ENCODE measurements at regions not wholly inside any gene's neighbourhood (a gene's known extent, or its start where the extent isn't known, plus 50 kb on each side); places are given as distances from the start of the nearest gene placed in this dataset.

DNA sequence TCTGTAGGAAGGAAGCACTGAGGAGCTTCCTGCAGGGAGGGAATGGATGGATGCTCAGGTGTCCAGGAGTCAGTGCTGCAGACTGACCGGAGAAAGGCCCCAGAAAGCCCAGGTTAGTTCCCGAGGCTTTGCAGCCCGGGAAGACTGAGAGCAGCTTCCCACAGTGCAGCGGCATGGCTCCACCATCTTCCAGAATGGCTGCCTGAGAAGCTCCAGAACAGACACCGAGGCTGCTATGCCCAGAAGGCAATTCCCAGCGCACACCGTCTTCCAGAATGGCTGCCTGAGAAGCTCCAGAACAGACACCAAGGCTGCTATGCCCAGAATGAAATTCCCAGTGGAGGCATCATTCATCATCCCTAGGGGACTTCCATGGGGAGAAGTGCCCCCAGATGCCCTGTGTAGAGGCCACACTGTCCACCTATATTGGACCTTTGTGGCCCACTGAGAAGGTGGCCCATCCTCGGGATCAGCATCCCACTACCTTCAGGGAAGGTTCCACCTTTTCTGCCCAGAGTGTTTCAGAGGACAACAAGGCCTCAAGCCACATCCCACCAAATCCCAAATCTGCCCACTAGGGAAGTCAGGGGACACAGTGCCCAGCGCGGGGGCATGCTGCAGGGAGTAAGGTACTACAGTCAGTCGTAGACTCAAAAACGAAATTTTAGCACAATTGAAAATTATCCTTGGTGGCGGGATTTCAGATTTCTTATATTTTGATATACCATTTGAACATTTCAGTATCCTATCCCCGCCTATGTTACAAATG, 80.5 kb downstream of the KCNF1 start:
- Histone ChIP-seq H3K4me3 (ENCODE audit: low read depth, low read length) (no peak overlapping the region), H3K36me3 (ENCODE audit: control insufficient read depth, insufficient read depth, low read length) (no peaks in the 10 kb centered on the region), H3K9me3 (no peaks in the 10 kb centered on the region), H3K4me1 (no peaks in the 10 kb centered on the region), H3K27me3 (replicated peaks; ENCODE audit: control insufficient read depth, insufficient read depth, low read length) (no peaks in the 10 kb centered on the region)
- DNase-seq = no peak
- BruUV-seq (replicated peaks) = no TSS peak
- Mint-ChIP-seq H3K4me1 (ENCODE audit: low read depth, unreplicated experiment) (no peaks in the 10 kb centered on the region), H3K27ac (ENCODE audit: unreplicated experiment) (no peak overlapping the region), H3K27me3 (ENCODE audit: insufficient read depth, unreplicated experiment) (peaks cover 2% of the 10 kb centered on the region), H3K36me3 (ENCODE audit: insufficient read depth, unreplicated experiment) (no peaks in the 10 kb centered on the region), H3K9me3 (ENCODE audit: unreplicated experiment) (peaks cover 19% of the 10 kb centered on the region), H3K4me3 (ENCODE audit: unreplicated experiment) (no peak overlapping the region)
- ChIA-PET CTCF (no interaction called here), POLR2A (no interaction called here)
- intact Hi-C loops (cut with micrococcal nuclease; ENCODE audit: unreplicated experiment) = no loop called here
- TF ChIP-seq, protein P1, sequence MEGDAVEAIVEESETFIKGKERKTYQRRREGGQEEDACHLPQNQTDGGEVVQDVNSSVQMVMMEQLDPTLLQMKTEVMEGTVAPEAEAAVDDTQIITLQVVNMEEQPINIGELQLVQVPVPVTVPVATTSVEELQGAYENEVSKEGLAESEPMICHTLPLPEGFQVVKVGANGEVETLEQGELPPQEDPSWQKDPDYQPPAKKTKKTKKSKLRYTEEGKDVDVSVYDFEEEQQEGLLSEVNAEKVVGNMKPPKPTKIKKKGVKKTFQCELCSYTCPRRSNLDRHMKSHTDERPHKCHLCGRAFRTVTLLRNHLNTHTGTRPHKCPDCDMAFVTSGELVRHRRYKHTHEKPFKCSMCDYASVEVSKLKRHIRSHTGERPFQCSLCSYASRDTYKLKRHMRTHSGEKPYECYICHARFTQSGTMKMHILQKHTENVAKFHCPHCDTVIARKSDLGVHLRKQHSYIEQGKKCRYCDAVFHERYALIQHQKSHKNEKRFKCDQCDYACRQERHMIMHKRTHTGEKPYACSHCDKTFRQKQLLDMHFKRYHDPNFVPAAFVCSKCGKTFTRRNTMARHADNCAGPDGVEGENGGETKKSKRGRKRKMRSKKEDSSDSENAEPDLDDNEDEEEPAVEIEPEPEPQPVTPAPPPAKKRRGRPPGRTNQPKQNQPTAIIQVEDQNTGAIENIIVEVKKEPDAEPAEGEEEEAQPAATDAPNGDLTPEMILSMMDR (IDR thresholded peaks at IDR 0.05; ENCODE audit: insufficient read depth in 1 of 2, low read depth in 1 of 2, low read length in 1 of 2, severe bottlenecking in 1 of 2, unreplicated experiment in 1 of 2) = no peak

DNA sequence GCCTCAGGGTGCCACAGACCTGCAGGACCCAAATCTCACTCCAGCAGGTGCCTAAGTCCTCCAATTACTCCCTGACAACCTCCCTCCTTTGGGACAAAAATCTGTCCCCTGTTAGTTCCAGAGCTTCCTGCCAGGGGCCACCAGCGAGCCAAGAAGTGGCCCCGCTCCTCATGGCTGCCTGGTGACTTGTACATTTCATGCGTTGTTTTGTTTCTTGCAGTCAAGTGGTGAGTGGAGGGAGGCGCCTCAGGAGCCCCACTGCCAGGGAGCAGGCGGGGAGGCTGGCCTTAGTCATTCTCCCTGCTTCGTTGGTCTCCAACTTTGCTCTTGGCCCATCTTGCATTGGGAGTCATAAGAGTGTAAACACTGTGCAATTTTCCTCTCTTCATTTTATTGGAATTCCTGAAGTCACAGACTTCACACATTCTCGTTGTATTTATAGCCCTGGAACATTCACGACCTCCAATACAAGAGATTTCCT, 81.3 kb downstream of the KCNF1 start:
- no peaks in the 10 kb centered on the region for H3K36me3 ChIP-seq (ENCODE audit: control insufficient read depth, insufficient read depth, low read length)
- no peaks in the 10 kb centered on the region for H3K4me1 Mint-ChIP-seq (ENCODE audit: low read depth, unreplicated experiment)
- no peaks in the 10 kb centered on the region for H3K36me3 Mint-ChIP-seq (ENCODE audit: insufficient read depth, unreplicated experiment)
- no peak for DNase-seq
- intact Hi-C loops (cut with micrococcal nuclease; ENCODE audit: unreplicated experiment) = no loop called here
- no TSS peak for BruUV-seq (replicated peaks)
- ChIA-PET POLR2A (no interaction called here), CTCF (no interaction called here)
- H3K9me3 ChIP-seq = no peaks in the 10 kb centered on the region
- no peak overlapping the region for H3K4me3 ChIP-seq (ENCODE audit: low read depth, low read length)
- H3K27me3 ChIP-seq (replicated peaks; ENCODE audit: control insufficient read depth, insufficient read depth, low read length) = no peaks in the 10 kb centered on the region
- TF ChIP-seq, protein P1 (IDR thresholded peaks at IDR 0.05; ENCODE audit: insufficient read depth in 1 of 2, low read depth in 1 of 2, low read length in 1 of 2, severe bottlenecking in 1 of 2, unreplicated experiment in 1 of 2) = no peak
- H3K27me3 Mint-ChIP-seq (ENCODE audit: insufficient read depth, unreplicated experiment) = peaks cover 2% of the 10 kb centered on the region
- peaks cover 19% of the 10 kb centered on the region for H3K9me3 Mint-ChIP-seq (ENCODE audit: unreplicated experiment)
- H3K4me3 Mint-ChIP-seq (ENCODE audit: unreplicated experiment) = no peak overlapping the region
- H3K27ac Mint-ChIP-seq (ENCODE audit: unreplicated experiment) = no peak overlapping the region
- no peaks in the 10 kb centered on the region for H3K4me1 ChIP-seq

DNA sequence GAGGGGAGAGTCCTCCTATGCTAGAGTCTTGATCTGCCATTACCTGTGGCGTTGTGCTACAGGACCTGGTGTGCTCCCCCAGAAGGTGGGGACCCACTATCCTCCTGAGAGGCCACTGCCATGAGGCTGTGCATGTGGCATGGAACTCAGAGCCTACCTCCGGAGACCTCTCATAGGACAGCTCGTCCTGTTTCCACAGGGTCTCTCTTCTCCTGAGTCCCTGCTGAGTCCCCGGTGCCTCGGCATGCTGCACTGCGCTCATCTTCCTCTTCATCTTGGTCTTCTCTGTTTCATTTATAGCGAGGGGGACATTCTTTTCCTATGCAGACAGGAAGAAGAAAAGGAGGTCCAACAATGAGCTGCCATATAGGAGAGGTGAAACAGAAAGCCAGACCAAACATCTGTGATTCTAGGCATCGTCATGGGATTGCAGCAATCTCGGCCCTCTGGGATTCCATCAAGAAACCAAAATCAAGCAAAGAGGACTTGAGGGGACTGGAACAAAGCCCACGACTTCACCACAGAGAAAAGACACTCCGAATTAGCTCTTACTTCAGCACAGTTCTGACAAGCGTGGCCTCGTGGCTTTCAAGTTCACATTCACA, 83.7 kb downstream of the KCNF1 start:
- CTCF ChIA-PET = no interaction called here
- DNase-seq = no peak

More for the DNA sequence above, 83.7 kb downstream of the KCNF1 start:
- H3K9me3 ChIP-seq = no peaks in the 10 kb centered on the region
- Mint-ChIP-seq H3K9me3 (ENCODE audit: unreplicated experiment) (peaks cover 19% of the 10 kb centered on the region), H3K36me3 (ENCODE audit: insufficient read depth, unreplicated experiment) (no peaks in the 10 kb centered on the region), H3K4me3 (ENCODE audit: unreplicated experiment) (no peak overlapping the region), H3K4me1 (ENCODE audit: low read depth, unreplicated experiment) (no peaks in the 10 kb centered on the region), H3K27me3 (ENCODE audit: insufficient read depth, unreplicated experiment) (peaks cover 2% of the 10 kb centered on the region), H3K27ac (ENCODE audit: unreplicated experiment) (no peak overlapping the region)
- no TSS peak for BruUV-seq (replicated peaks)
- intact Hi-C loops (cut with micrococcal nuclease; ENCODE audit: unreplicated experiment) = no loop called here
- H3K27me3 ChIP-seq (replicated peaks; ENCODE audit: control insufficient read depth, insufficient read depth, low read length) = no peaks in the 10 kb centered on the region
- POLR2A ChIA-PET = no interaction called here
- H3K4me1 ChIP-seq = no peaks in the 10 kb centered on the region
- H3K36me3 ChIP-seq (ENCODE audit: control insufficient read depth, insufficient read depth, low read length) = no peaks in the 10 kb centered on the region
- no peak overlapping the region for H3K4me3 ChIP-seq (ENCODE audit: low read depth, low read length)
- TF ChIP-seq, protein P1 (IDR thresholded peaks at IDR 0.05; ENCODE audit: insufficient read depth in 1 of 2, low read depth in 1 of 2, low read length in 1 of 2, severe bottlenecking in 1 of 2, unreplicated experiment in 1 of 2) = no peak
